Kidney tubule cell (primary cell): ENCODE measurements at regions not wholly inside any gene's neighbourhood (a gene's known extent, or its start where the extent isn't known, plus 50 kb on each side); places are given as distances from the start of the nearest gene placed in this dataset.
"Not testable (repeated sequence)": the region's sequence is repeated elsewhere in the genome, so short reads cannot be mapped to it uniquely, and the experiment has no call there.

Experiments used
- DNase-seq: peaks from one replicate; pipeline ENCODE4 v3.0.0-alpha.2; 2018; ENCODE audit warnings: low spot score

DNA sequence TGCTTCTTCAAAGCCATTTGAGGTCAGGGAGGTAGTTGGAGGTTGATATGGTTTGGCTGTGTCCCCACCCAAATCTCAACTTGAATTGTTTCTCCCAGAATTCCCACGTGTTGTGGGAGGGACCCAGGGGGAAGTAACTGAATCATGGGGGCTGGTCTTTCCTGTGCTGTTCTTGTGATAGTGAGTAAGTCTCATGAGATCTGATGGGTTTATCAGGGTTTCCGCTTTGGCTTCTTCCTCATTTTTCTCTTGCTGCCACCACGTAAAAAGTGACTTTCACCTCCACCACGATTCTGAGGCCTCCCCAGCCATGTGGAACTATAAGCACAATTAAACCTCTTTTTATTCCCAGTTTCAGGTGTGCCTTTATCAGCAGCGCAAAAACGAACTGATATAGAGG is 62.5 kb upstream of the NFE2L3 start:
- DNase-seq: not testable (repeated sequence)

DNA sequence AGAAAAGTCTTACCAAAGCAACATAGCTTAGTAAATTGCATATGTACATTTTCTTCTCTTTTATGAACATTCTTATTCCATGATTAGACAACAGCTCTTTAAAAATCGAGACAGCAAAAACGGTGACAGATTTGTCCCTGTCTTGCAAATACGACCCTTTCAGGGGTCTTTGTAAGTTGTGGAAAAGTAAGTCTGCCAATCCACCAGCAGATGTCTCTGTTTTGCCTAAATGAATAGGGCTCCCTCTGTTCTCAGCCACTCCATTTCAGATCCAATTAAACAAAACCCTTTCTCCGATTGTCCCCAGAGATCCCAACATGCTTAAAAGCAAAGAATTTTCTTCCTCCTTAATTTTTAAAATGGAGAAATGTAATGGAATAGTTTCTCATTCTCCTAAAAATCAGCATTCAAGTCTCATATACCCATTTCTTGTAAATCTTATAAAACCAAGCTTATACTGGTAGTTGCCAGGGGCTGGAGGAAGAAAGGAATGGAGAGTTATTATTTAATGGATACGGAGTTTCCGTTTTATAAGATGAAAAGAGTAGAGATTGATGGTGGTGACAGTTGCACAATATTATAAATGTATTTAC is 61.0 kb upstream of the NFE2L3 start:
- peak; percentile 55 for DNase-seq

DNA sequence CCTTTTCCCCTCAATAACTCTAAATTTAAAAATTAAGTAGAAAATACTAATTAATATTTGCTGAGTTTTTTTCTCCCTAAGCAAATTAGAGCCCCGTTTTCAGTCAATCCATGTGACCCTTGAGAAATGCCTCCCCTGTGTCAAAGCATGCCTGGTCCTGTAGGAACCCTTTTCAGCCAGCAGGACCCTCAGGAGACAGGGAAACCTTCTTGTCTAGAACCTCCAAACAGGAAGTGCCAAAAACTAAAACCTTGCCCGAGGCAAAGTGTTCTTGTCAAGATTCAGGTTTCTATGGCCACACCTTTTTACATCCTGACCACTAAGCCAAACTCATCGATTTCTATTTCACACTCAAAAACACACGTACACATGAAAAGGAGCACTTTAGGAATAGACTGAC is 60.1 kb upstream of the NFE2L3 start:
- no peak for DNase-seq

DNA sequence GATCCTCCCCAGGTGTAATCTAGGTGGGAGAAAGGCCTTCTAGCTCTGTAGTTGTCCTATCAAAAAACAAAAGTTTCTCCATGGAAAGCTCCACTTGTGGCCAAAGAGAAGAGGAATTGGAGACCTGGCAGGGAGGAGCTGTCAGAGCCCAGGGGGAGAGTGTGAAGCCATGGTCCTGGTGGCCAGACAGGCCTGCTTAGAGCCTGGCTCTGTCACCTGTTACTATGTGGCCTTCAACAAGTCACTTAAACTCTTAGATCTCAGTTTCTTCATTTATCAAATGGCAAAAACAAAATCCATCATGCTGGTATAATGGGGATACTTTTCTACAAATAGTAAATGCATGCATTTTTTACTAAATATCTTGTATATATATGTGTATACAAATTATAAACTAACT is 59.0 kb upstream of the NFE2L3 start:
- DNase-seq: no peak

DNA sequence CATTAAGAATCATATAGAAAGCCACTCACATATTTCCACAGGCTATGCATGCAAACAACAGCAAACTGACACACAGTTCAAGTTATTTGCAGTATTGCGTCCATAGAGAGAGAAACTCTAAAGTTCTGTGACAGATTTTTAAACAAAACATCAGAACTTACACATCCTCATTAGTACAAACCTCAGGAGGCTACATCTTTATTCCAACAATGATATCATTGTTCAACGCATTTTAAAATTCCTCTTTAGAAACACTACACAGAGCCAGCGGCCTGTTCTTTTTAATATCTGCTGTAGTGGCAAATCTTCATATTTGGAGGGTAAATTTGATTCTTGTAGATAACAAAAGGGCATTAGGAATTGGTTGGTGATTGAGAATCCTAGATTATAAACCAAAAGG is 55.9 kb upstream of the NFE2L3 start:
- no peak for DNase-seq

DNA sequence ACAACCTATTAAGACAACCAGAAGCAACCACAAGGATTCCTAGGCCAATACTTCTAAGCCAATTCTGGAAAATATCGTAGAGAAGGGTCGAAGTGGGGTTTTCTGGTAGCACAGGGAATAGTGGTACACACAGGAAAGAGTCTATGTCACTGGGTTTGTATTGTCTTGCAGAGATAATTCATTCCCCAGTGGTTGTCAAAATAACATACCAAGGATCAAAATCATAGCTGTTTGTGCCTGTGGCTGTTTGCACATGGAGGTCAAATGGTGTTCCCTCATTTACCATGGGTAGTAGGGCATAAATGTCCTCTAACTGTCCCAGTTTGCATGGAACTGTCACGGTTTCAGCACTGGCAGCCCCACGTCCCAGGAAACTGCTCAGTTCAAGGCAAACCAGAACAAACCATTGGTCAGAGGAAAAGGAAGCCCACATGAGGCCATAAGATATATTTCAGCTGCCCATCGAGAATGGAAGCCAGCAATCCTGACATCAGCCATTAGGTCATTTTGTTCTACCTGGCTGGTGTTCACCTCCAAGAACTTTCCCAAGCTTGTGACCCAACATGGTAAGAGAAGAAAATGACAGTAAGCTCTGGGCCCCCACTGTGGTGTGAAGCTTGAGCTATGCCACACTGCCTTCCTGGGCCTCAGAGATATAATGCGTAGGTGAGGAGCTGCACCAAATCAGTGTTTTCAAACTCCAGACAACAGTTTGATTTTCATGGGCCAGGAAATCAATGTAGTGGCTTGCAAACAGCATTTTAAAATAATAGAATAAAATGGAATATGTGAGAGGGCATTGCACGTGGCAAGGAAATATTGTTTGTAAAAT is 53.9 kb upstream of the NFE2L3 start:
- no peak for DNase-seq

DNA sequence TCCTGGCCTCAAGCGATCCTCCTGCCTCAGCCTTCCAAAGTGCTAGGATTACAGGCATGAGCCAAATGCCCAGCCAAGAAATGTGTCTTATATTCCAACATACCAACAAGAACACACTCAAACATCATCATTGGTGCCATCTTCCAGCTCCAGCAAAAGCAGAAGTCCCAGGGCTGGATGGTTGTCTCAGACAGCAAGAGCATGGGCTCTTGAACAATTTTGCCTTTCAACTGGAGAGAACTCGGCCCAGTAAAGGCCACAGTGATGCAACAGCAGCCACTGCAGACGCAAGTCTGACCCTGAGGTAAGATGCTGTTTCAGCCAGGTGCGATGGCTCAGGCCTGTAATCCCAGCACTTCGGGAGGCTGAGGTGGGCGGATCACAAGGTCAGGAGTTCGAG is 52.8 kb upstream of the NFE2L3 start:
- DNase-seq: no peak

DNA sequence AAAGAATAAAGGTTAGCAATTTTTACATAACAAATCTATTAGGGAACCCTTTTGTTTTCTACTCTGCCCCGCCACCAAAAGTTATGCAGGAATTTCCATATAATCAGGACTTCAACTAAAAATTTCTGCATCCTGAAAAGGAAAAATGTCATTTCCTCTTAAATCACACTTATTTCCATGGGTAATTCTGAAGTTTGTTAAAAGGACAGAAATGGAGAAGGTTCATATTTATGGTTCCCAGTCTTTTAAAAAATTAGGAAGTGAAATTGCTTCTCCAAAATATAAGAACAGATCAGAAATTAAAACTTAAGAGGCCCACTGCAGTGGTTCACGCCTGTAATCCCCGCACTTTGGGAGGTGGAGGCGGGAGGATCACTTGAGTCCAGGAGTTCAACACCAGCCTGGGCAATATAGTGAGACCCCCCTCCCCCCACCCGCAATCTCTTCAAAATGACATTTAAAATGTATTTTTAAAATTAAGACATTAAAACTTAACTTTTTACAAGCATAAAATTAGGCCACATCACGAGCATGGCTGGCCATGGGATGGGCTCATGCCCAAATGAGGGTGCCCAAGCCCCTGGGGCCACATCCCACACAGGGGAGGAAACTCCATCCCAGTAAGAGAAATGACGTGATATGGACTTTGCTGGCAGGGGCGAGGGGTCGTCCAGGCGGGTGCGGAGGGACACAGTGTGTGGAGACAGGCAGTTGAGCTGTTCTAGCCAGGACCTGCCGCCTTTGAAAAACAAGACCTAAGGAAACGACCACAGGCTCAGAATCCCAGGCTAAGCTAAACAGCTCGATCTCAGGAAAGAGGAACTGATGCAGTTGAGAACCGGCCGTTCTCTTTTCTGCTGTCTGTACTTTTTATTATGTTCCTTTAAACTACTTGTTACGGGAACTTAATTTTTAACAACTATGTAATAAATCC is 51.3 kb upstream of the NFE2L3 start:
- no peak for DNase-seq

DNA sequence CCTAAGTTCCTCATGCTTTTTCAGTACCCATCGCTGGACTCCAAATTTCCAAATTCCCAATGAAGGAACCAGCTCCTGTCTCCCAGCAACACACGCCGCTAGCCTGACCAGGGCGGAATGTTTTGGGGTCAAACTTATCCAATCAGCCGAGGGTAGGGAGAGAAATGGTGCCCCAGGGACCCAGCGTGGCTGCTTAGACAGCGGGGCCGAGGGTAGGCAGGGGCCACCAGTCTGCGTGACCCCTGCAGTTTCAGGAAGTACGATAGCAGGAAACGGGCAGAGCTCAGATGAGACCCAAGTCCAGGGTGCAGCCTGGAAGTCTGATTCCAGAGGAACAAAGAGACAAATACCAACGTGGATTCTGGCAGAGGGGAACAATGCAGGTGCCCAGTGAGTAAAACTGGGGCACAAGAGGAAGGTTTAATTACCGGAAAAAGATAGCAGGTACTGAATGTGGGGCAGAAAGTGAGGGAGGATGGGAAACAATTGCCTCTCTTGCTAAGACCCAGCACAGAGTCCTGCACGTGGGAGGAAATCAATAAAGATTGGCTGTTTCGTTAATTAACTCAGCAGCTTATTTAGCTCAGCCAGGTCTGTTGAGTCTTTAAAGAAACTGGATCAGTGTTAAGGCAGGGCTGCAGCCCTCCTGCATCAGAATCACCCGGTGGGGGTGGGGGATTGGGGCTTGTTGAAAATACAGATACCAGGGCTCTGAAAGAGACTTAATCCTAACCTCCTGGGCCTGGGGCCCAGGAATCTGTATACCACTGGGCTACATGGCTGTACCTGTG is 50.4 kb upstream of the NFE2L3 start:
- no peak for DNase-seq

DNA sequence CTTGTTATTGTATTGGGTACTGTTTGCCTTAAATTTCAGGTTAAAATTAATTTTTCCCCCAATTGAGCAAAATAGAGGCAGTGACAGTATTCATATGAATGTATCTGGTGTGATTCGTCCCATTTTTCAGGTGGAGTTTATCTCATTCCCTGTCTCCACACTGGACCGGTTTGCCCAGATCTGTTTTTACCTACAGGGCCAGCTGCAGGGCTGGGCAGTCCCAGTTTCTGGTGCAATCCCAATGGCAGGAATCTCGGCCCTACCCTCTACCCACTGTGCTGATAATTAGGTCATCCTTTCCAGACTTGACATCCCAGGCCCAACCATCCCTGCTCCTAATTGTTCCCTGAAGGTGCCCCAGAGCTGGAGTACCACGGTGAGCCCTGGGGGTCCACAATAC is 49.8 kb upstream of the NFE2L3 start:
- DNase-seq: no peak
